GM20000 (cell line): ENCODE measurements at regions not wholly inside any gene's neighbourhood (a gene's known extent, or its start where the extent isn't known, plus 50 kb on each side); places are given as distances from the start of the nearest gene placed in this dataset.

Source experiments
- DNase-seq: peaks from one replicate; pipeline ENCODE4 v3.0.0; 2012; ENCODE audit warnings: low spot score
- CTCF ChIP-seq: IDR thresholded peaks from 2 replicates; pipeline ENCODE4 v1.5.1; 2012; ENCODE audit warnings: mild to moderate bottlenecking, control low read depth; ENCODE audit errors: extremely low read depth, missing control alignments

GRCh38 chr13:106122234-106122633 is 413.2 kb downstream of the EFNB2 start:
- DNase-seq, result no peak
- no peak for TF ChIP-seq CTCF

GRCh38 chr13:106121173-106121754 is 414.2 kb downstream of the EFNB2 start:
- no peak for TF ChIP-seq CTCF
- no peak for DNase-seq

- DNase-seq, result no peak
- no peak for TF ChIP-seq CTCF
These were observed 416.5 kb downstream of the EFNB2 start for GRCh38 chr13:106118996-106119395.

- TF ChIP-seq CTCF, result no peak
- DNase-seq, result no peak
These were observed 417.4 kb downstream of the EFNB2 start for GRCh38 chr13:106118050-106118449.

- no peak for TF ChIP-seq CTCF
- no peak for DNase-seq
These were observed 417.8 kb downstream of the EFNB2 start for GRCh38 chr13:106117640-106118039.

GRCh38 chr13:106117035-106117434 is 418.4 kb downstream of the EFNB2 start:
- no peak for DNase-seq

GRCh38 chr13:106115081-106115480 is 420.4 kb downstream of the EFNB2 start:
- TF ChIP-seq CTCF, result no peak
- DNase-seq, result no peak

More at GRCh38 chr13:106117035-106117434, 418.4 kb downstream of the EFNB2 start:
- no peak for TF ChIP-seq CTCF
